ENCODE measurements at regions not wholly inside any gene's neighbourhood (a gene's known extent, or its start where the extent isn't known, plus 50 kb on each side); places are given as distances from the start of the nearest gene placed in this dataset.

DNA sequence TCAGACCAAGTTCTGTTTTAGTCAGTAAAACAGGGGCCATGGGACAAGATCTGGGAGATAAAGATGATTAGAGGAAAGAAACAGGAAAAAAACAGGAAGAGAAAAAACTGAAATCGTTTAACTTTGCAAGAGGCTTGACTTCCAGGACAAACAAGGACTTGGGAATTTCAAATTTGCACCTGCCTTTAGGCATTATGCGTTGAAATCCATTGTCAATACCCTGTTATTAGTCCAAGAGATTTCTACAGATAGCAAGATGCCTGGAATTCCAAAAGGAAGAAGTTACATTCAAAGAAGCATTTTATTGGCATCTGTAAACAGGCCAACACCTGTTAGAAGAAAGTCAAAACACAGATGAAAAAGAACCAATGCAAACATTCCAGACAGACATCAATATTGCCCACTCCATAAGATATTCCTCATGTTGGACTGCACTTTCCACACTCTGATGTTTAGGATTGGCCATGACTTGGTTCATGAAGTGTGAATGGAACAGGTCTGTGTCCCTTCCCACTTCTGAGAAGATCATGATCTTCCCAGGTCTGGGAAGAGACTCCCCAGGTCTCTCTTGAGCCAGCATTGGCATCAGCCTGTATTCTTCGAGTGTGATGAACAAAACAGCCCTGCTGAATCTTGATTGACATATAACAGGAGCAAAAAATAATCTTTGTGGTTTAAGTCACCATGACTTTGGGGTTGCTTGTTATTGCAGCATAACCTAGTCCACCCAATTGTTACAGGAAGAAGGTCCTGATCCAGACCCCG, 181.4 kb upstream of the FN1 start:
- no peaks in the 10 kb centered on the region for H3F3A ChIP-seq (ENCODE audit: low read depth)
- no peaks in the 10 kb centered on the region for H3K36me3 ChIP-seq (ENCODE audit: insufficient read depth, low read length)
- H3K79me2 ChIP-seq (ENCODE audit: insufficient read depth, low read length) = no peaks in the 10 kb centered on the region
- no peak overlapping the region for H3K4me2 ChIP-seq (ENCODE audit: low read depth, low read length, poor library complexity, severe bottlenecking)
- no peaks in the 10 kb centered on the region for H3K9me2 ChIP-seq (replicated peaks; ENCODE audit: low read depth, low read length)
- no peaks in the 10 kb centered on the region for H4K20me1 ChIP-seq (ENCODE audit: insufficient read depth, low read length, poor library complexity, severe bottlenecking)
- H3K27me3 ChIP-seq (ENCODE audit: insufficient read depth, low read length, poor library complexity, severe bottlenecking) = no peaks in the 10 kb centered on the region
- no peak overlapping the region for H3K4me3 ChIP-seq (ENCODE audit: low read length, poor library complexity, severe bottlenecking)
- no peak overlapping the region for H3K9ac ChIP-seq (ENCODE audit: low read depth, low read length, poor library complexity, severe bottlenecking)
- no peaks in the 10 kb centered on the region for H3K4me1 ChIP-seq (ENCODE audit: insufficient read depth, low read length, poor library complexity, severe bottlenecking)
- H2AFZ ChIP-seq (ENCODE audit: low read length) = no peak overlapping the region
- no peaks in the 10 kb centered on the region for H3K9me3 ChIP-seq (ENCODE audit: insufficient read depth, low read depth, low read length)
- no peak for TF ChIP-seq CTCF (conservative IDR thresholded peaks at IDR 0.05; ENCODE audit: low read length)
- TF ChIP-seq EZH2phosphoT487 (IDR thresholded peaks at IDR 0.05; ENCODE audit: borderline replicate concordance) = no peak

- Histone ChIP-seq H3K4me3 (ENCODE audit: low read length, poor library complexity, severe bottlenecking) (no peak overlapping the region), H3K4me1 (ENCODE audit: insufficient read depth, low read length, poor library complexity, severe bottlenecking) (no peaks in the 10 kb centered on the region), H3K9me2 (replicated peaks; ENCODE audit: low read depth, low read length) (no peaks in the 10 kb centered on the region), H3K9ac (ENCODE audit: low read depth, low read length, poor library complexity, severe bottlenecking) (no peak overlapping the region), H2AFZ (ENCODE audit: low read length) (no peak overlapping the region), H3K27me3 (ENCODE audit: insufficient read depth, low read length, poor library complexity, severe bottlenecking) (no peaks in the 10 kb centered on the region), H3F3A (ENCODE audit: low read depth) (no peaks in the 10 kb centered on the region), H3K36me3 (ENCODE audit: insufficient read depth, low read length) (no peaks in the 10 kb centered on the region), H3K9me3 (ENCODE audit: insufficient read depth, low read depth, low read length) (no peaks in the 10 kb centered on the region), H4K20me1 (ENCODE audit: insufficient read depth, low read length, poor library complexity, severe bottlenecking) (no peaks in the 10 kb centered on the region), H3K4me2 (ENCODE audit: low read depth, low read length, poor library complexity, severe bottlenecking) (no peak overlapping the region), H3K79me2 (ENCODE audit: insufficient read depth, low read length) (no peaks in the 10 kb centered on the region)
- TF ChIP-seq EZH2phosphoT487 (IDR thresholded peaks at IDR 0.05; ENCODE audit: borderline replicate concordance) = no peak
- no peak for TF ChIP-seq CTCF (conservative IDR thresholded peaks at IDR 0.05; ENCODE audit: low read length)
These were observed 179.9 kb upstream of the FN1 start for GRCh38 chr2:215615803-215616174.

DNA sequence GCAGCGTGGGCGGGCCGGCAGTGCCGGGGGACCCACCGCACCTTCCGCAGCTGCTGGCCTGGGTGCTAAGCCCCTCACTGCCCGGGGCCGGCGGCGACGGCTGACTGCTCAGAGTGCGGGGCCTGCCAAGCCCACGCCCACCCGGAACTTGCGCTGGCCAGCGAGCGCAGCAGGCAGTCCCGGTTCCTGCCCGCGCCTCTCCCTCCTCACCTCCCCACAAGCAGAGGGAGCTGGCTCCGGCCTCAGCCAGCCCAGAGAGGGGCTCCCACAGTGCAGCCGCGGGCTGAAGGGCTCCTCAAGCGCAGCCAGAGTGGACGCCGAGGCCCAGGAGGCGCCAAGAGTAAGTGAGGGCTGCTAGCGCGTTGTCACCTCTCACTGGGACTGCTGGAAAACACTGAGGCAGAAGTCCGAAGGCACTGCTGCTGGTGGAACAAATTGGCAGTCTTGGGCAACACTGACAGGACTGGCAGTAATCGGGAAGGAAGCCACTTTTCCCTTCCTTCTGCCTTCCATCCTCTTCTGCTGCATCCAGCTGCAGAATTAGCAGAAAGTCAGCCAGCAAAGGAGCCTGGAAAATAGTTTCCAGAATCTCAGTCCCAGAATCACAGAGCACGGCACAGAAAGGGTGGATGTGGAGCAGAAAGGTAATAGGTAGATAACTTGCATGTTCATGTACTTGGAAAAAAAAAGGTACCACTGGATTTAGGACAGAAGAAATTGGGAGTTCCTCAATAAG, 179.4 kb upstream of the FN1 start:
- Histone ChIP-seq H3K4me1 (ENCODE audit: insufficient read depth, low read length, poor library complexity, severe bottlenecking) (no peaks in the 10 kb centered on the region), H3F3A (ENCODE audit: low read depth) (no peaks in the 10 kb centered on the region), H3K79me2 (ENCODE audit: insufficient read depth, low read length) (no peaks in the 10 kb centered on the region), H3K4me2 (ENCODE audit: low read depth, low read length, poor library complexity, severe bottlenecking) (no peak overlapping the region), H3K9me3 (ENCODE audit: insufficient read depth, low read depth, low read length) (no peaks in the 10 kb centered on the region), H4K20me1 (ENCODE audit: insufficient read depth, low read length, poor library complexity, severe bottlenecking) (no peaks in the 10 kb centered on the region), H3K4me3 (ENCODE audit: low read length, poor library complexity, severe bottlenecking) (no peak overlapping the region), H3K9me2 (replicated peaks; ENCODE audit: low read depth, low read length) (no peaks in the 10 kb centered on the region), H3K36me3 (ENCODE audit: insufficient read depth, low read length) (no peaks in the 10 kb centered on the region), H3K9ac (ENCODE audit: low read depth, low read length, poor library complexity, severe bottlenecking) (no peak overlapping the region), H3K27me3 (ENCODE audit: insufficient read depth, low read length, poor library complexity, severe bottlenecking) (no peaks in the 10 kb centered on the region), H2AFZ (ENCODE audit: low read length) (no peak overlapping the region)
- no peak for TF ChIP-seq CTCF (conservative IDR thresholded peaks at IDR 0.05; ENCODE audit: low read length)
- TF ChIP-seq EZH2phosphoT487 (IDR thresholded peaks at IDR 0.05; ENCODE audit: borderline replicate concordance) = no peak
